Mucosa of stomach (tissue), 1 donor: ENCODE measurements at regions not wholly inside any gene's neighbourhood (a gene's known extent, or its start where the extent isn't known, plus 50 kb on each side); places are given as distances from the start of the nearest gene placed in this dataset.

Experiments
- H3K27me3 ChIP-seq: one replicate; pipeline ENCODE4 v1.7.0; 2013; ENCODE audit warnings: mild to moderate bottlenecking, low read length; ENCODE audit not compliant: control insufficient read depth, insufficient read depth
- H3K36me3 ChIP-seq: one replicate; pipeline ENCODE4 v1.7.0; 2013; ENCODE audit warnings: low read length; ENCODE audit not compliant: control insufficient read depth, insufficient read depth
- H3K4me1 ChIP-seq: one replicate; pipeline ENCODE4 v1.7.0; 2013; ENCODE audit warnings: mild to moderate bottlenecking, low read length; ENCODE audit not compliant: control insufficient read depth, insufficient read depth
- H3K4me3 ChIP-seq: one replicate; pipeline ENCODE4 v1.7.0; 2013; ENCODE audit warnings: low read length
- H3K9ac ChIP-seq: one replicate; pipeline ENCODE4 v1.7.0; 2013; ENCODE audit warnings: mild to moderate bottlenecking, low read length, moderate library complexity
- H3K9me3 ChIP-seq: one replicate; pipeline ENCODE4 v1.7.0; 2013; ENCODE audit warnings: mild to moderate bottlenecking, low read length, moderate library complexity; ENCODE audit not compliant: control insufficient read depth
- donor health status: Pancreatic carcinoma.

- Histone ChIP-seq H3K27me3 (no peaks in the 10 kb centered on the region), H3K4me1 (no peaks in the 10 kb centered on the region), H3K9me3 (no peaks in the 10 kb centered on the region), H3K9ac (no peak overlapping the region), H3K36me3 (no peaks in the 10 kb centered on the region), H3K4me3 (no peak overlapping the region)
Observed at GRCh38 chr7:46834921-46835320, 747.0 kb downstream of the TNS3 start.

- H3K27me3 ChIP-seq, result no peaks in the 10 kb centered on the region
- H3K9ac ChIP-seq, result no peak overlapping the region
- no peaks in the 10 kb centered on the region for H3K4me1 ChIP-seq
- no peak overlapping the region for H3K4me3 ChIP-seq
- no peaks in the 10 kb centered on the region for H3K9me3 ChIP-seq
- H3K36me3 ChIP-seq, result no peaks in the 10 kb centered on the region
Observed at GRCh38 chr7:46833197-46833596, 748.7 kb downstream of the TNS3 start.

- Histone ChIP-seq H3K4me1 (no peaks in the 10 kb centered on the region), H3K9ac (no peak overlapping the region), H3K36me3 (no peaks in the 10 kb centered on the region), H3K27me3 (no peaks in the 10 kb centered on the region), H3K4me3 (no peak overlapping the region), H3K9me3 (no peaks in the 10 kb centered on the region)
Observed at GRCh38 chr7:46832136-46832535, 749.8 kb downstream of the TNS3 start.

GRCh38 chr7:46819819-46820218, 762.1 kb downstream of the TNS3 start:
- H3K36me3 ChIP-seq, result no peaks in the 10 kb centered on the region
- H3K9me3 ChIP-seq, result no peaks in the 10 kb centered on the region
- no peak overlapping the region for H3K9ac ChIP-seq
- H3K27me3 ChIP-seq, result no peaks in the 10 kb centered on the region
- H3K4me3 ChIP-seq, result no peak overlapping the region
- no peaks in the 10 kb centered on the region for H3K4me1 ChIP-seq

- Histone ChIP-seq H3K36me3 (no peaks in the 10 kb centered on the region), H3K27me3 (no peaks in the 10 kb centered on the region), H3K4me1 (no peaks in the 10 kb centered on the region), H3K9ac (no peak overlapping the region), H3K9me3 (no peaks in the 10 kb centered on the region), H3K4me3 (no peak overlapping the region)
Observed at GRCh38 chr7:46814516-46815250, 767.2 kb downstream of the TNS3 start.

- Histone ChIP-seq H3K36me3 (no peaks in the 10 kb centered on the region), H3K27me3 (no peaks in the 10 kb centered on the region), H3K9me3 (no peaks in the 10 kb centered on the region), H3K4me1 (no peaks in the 10 kb centered on the region), H3K4me3 (no peak overlapping the region), H3K9ac (no peak overlapping the region)
Observed at GRCh38 chr7:46812101-46812675, 769.7 kb downstream of the TNS3 start.

- Histone ChIP-seq H3K9ac (no peak overlapping the region), H3K9me3 (no peaks in the 10 kb centered on the region), H3K36me3 (no peaks in the 10 kb centered on the region), H3K27me3 (no peaks in the 10 kb centered on the region), H3K4me1 (no peaks in the 10 kb centered on the region), H3K4me3 (no peak overlapping the region)
Observed at GRCh38 chr7:46811529-46811928, 770.4 kb downstream of the TNS3 start.

- no peaks in the 10 kb centered on the region for H3K9me3 ChIP-seq
- H3K36me3 ChIP-seq, result no peaks in the 10 kb centered on the region
- no peaks in the 10 kb centered on the region for H3K4me1 ChIP-seq
- H3K4me3 ChIP-seq, result no peak overlapping the region
- no peak overlapping the region for H3K9ac ChIP-seq
- no peaks in the 10 kb centered on the region for H3K27me3 ChIP-seq
Observed at GRCh38 chr7:46810986-46811385, 770.9 kb downstream of the TNS3 start.

GRCh38 chr7:46809886-46810285, 772.0 kb downstream of the TNS3 start:
- Histone ChIP-seq H3K9me3 (no peaks in the 10 kb centered on the region), H3K4me1 (no peaks in the 10 kb centered on the region), H3K9ac (no peak overlapping the region), H3K4me3 (no peak overlapping the region), H3K27me3 (no peaks in the 10 kb centered on the region), H3K36me3 (no peaks in the 10 kb centered on the region)

GRCh38 chr7:46806856-46807255, 775.1 kb downstream of the TNS3 start:
- H3K4me3 ChIP-seq, result no peak overlapping the region
- H3K9ac ChIP-seq, result no peak overlapping the region
- no peaks in the 10 kb centered on the region for H3K36me3 ChIP-seq
- H3K9me3 ChIP-seq, result no peaks in the 10 kb centered on the region
- no peaks in the 10 kb centered on the region for H3K27me3 ChIP-seq
- H3K4me1 ChIP-seq, result no peaks in the 10 kb centered on the region

- H3K9ac ChIP-seq, result no peak overlapping the region
- no peaks in the 10 kb centered on the region for H3K36me3 ChIP-seq
- H3K4me3 ChIP-seq, result no peak overlapping the region
- H3K9me3 ChIP-seq, result no peaks in the 10 kb centered on the region
- no peaks in the 10 kb centered on the region for H3K27me3 ChIP-seq
- no peaks in the 10 kb centered on the region for H3K4me1 ChIP-seq
Observed at GRCh38 chr7:46802479-46802878, 779.4 kb downstream of the TNS3 start.

GRCh38 chr7:46791188-46791587, 790.7 kb downstream of the TNS3 start:
- no peaks in the 10 kb centered on the region for H3K4me1 ChIP-seq
- H3K27me3 ChIP-seq, result no peaks in the 10 kb centered on the region
- no peaks in the 10 kb centered on the region for H3K36me3 ChIP-seq

More at GRCh38 chr7:46791188-46791587, 790.7 kb downstream of the TNS3 start:
- no peaks in the 10 kb centered on the region for H3K9me3 ChIP-seq
- no peak overlapping the region for H3K4me3 ChIP-seq
- no peak overlapping the region for H3K9ac ChIP-seq
